ENCODE measurements at regions not wholly inside any gene's neighbourhood (a gene's known extent, or its start where the extent isn't known, plus 50 kb on each side); places are given as distances from the start of the nearest gene placed in this dataset.
A peak's percentile ranks its signal among the peaks of the same experiment; 100 is the strongest.

- Histone ChIP-seq H3K4me3 (no peak overlapping the region), H3K27me3 (no peaks in the 10 kb centered on the region), H3K9me3 (no peaks in the 10 kb centered on the region), H3K4me1 (peaks cover 0 to 4% (median 3%) of the 10 kb centered on the region in 4 donors), H3K36me3 (no peaks in the 10 kb centered on the region), H3K27ac (no peak overlapping the region)
- intact Hi-C loops (cut with DNase I): no loop called here
- TF ChIP-seq, protein P1, sequence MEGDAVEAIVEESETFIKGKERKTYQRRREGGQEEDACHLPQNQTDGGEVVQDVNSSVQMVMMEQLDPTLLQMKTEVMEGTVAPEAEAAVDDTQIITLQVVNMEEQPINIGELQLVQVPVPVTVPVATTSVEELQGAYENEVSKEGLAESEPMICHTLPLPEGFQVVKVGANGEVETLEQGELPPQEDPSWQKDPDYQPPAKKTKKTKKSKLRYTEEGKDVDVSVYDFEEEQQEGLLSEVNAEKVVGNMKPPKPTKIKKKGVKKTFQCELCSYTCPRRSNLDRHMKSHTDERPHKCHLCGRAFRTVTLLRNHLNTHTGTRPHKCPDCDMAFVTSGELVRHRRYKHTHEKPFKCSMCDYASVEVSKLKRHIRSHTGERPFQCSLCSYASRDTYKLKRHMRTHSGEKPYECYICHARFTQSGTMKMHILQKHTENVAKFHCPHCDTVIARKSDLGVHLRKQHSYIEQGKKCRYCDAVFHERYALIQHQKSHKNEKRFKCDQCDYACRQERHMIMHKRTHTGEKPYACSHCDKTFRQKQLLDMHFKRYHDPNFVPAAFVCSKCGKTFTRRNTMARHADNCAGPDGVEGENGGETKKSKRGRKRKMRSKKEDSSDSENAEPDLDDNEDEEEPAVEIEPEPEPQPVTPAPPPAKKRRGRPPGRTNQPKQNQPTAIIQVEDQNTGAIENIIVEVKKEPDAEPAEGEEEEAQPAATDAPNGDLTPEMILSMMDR (IDR thresholded peaks at IDR 0.05): no peak
- no peak for TF ChIP-seq POLR2A (IDR thresholded peaks at IDR 0.05)
- TF ChIP-seq EP300 (IDR thresholded peaks at IDR 0.05): no peak
- no peak for TF ChIP-seq POLR2AphosphoS5 (IDR thresholded peaks at IDR 0.05)
- DNase-seq: no peak
- 99% methylated on average over 3 of the region's 3 CpGs for WGBS, 2 donors
Measured at GRCh38 chr10:4730998-4731397, 95.0 kb upstream of the AKR1E2 start.

DNA sequence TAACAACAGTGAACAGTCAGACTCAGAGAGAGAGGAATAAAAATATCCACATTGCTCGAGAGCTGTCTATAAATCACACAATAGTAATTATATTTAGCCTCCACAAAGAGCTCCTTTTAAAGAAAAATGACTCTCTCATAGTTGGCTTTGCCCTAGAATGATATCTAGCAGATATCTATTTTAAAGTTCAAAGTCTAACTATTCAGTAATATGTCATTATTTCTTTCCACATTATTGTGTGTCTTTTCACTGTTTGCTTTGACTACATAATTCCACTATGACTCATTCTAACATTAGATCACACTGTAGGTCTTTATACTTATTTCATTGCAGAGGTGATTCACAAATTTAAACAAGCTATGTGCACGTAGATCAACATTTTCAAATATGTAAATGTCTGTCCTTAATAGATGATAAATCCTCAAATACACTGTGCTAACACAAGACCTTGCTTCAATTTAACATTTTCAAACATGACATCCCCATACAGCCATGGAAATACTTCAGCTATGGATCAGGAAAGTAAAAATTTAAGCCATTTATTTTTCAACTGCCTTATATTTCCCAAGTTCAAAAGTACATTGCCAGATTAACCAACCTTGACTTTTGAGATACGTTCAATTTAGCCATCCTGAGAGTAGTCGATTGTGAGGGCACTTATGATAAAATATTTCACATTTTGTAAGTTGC lies 99.9 kb upstream of the AKR1E2 start:
- peak overlapping the region in 2 of 4 donors; percentile 13 to 43 for H3K27ac ChIP-seq

GRCh38 chr10:4723860-4724259 lies 102.1 kb upstream of the AKR1E2 start:
- Histone ChIP-seq H3K4me1 (peaks cover 0 to 27% (median 17%) of the 10 kb centered on the region in 4 donors), H3K27ac (no peak overlapping the region), H3K27me3 (no peaks in the 10 kb centered on the region), H3K9me3 (no peaks in the 10 kb centered on the region), H3K36me3 (no peaks in the 10 kb centered on the region), H3K4me3 (no peak overlapping the region)
- no peak for DNase-seq
- intact Hi-C loops (cut with DNase I): no loop called here
- TF ChIP-seq POLR2AphosphoS5 (IDR thresholded peaks at IDR 0.05) (no peak), POLR2A (IDR thresholded peaks at IDR 0.05) (no peak), EP300 (IDR thresholded peaks at IDR 0.05) (no peak)
- TF ChIP-seq, protein P1 (IDR thresholded peaks at IDR 0.05): no peak

More for the DNA sequence above, 99.9 kb upstream of the AKR1E2 start:
- no peaks in the 10 kb centered on the region for H3K27me3 ChIP-seq
- intact Hi-C loops (cut with DNase I): no loop called here
- WGBS, 2 donors: 49 to 68% methylated on average over 4 of the region's 4 CpGs
- no peak overlapping the region for H3K4me3 ChIP-seq
- no peak for DNase-seq
- no peak for TF ChIP-seq POLR2AphosphoS5 (IDR thresholded peaks at IDR 0.05)
- TF ChIP-seq EP300 (IDR thresholded peaks at IDR 0.05): no peak
- TF ChIP-seq, protein P1 (IDR thresholded peaks at IDR 0.05): no peak
- no peak for TF ChIP-seq POLR2A (IDR thresholded peaks at IDR 0.05)
- H3K4me1 ChIP-seq: peaks cover 0 to 13% (median 9%) of the 10 kb centered on the region in 4 donors
- no peaks in the 10 kb centered on the region for H3K9me3 ChIP-seq
- no peaks in the 10 kb centered on the region for H3K36me3 ChIP-seq

DNA sequence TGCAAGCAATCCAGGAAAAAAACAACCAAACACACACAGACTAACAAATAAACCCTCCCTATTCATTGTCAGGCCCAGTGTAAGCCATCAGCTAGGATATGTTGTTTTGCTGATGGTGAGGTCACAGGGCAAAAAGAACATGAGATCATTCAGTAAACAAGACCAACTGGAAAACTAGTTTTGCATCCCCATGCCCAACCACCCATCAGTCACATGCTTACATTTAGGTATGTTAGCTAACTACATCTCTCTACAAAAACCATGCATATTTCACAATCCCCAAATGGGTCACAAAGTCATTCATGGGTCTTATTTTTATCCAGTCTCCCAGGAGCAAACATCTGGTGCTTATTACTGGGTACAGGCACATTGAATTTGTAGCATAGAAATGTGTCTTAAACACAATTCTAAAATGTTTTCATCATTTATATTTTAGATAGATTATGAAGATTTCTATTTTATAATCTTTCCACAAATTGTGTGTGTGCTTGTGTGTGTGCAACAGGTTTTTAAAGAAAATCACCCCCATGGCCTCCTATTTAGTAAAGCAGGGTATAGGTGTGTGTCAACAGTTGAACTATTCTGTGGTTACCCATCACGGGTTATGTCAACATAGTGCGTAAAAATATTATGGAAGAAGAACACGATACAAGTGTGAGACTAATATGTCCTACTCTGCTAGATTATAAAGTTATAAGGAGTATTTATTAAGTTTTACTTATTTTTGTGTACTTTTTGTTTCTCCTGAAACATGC lies 103.8 kb upstream of the AKR1E2 start:
- H3K27ac ChIP-seq: no peak overlapping the region
- 98% methylated on average over 3 of the region's 3 CpGs for WGBS, 2 donors
- TF ChIP-seq, protein P1 (IDR thresholded peaks at IDR 0.05): no peak
- TF ChIP-seq POLR2AphosphoS5 (IDR thresholded peaks at IDR 0.05): peak in 1 of 4 donors; percentile 10

More for the DNA sequence above, 103.8 kb upstream of the AKR1E2 start:
- Histone ChIP-seq H3K27me3 (no peaks in the 10 kb centered on the region), H3K4me3 (no peak overlapping the region), H3K9me3 (no peaks in the 10 kb centered on the region), H3K4me1 (peaks cover 0 to 40% (median 24%) of the 10 kb centered on the region in 4 donors), H3K36me3 (no peaks in the 10 kb centered on the region)
- intact Hi-C loops (cut with DNase I): no loop called here
- DNase-seq: no peak

Measured in sigmoid colon (tissue), 6 donors.